HEK293 (cell line): ENCODE measurements at regions not wholly inside any gene's neighbourhood (a gene's known extent, or its start where the extent isn't known, plus 50 kb on each side); places are given as distances from the start of the nearest gene placed in this dataset.

Experiments used
- CTCF ChIA-PET: fragments of 350-600 bp; formaldehyde crosslinking; extraction: SDS; loops from one replicate; lab custom pipeline; 2021; ENCODE audit warnings: antibody characterized with exemption; lab: Yijun Ruan, JAX
- POLR2A ChIA-PET: fragments of 300-600 bp; formaldehyde crosslinking; extraction: SDS; loops from one replicate; lab custom pipeline; 2020; ENCODE audit warnings: antibody characterized with exemption, inconsistent platforms; lab: Yijun Ruan, JAX
- H3K27ac ChIP-seq: fragments of 200-500 bp; sonication (Bioruptor generic); 2 replicates; pipeline ENCODE4 v1.5.1; 2014; ENCODE audit warnings: low read depth, low read length, control low read depth, inconsistent platforms; ENCODE audit errors: extremely low read depth
- H3K36me3 ChIP-seq, 2 experiments: fragments of 200-500 bp in 1 of 2; sonication (Bioruptor generic) in 1 of 2; 1 replicate in 1 of 2; 2 replicates in 1 of 2; pipeline ENCODE4 v1.5.1; 2014 to 2017; ENCODE audit warnings: inconsistent platforms in 2 of 2, low read length in 2 of 2; ENCODE audit not compliant: control insufficient read depth in 2 of 2, insufficient read depth in 1 of 2
- H3K4me1 ChIP-seq: fragments of 200-500 bp; sonication (Bioruptor generic); 2 replicates; pipeline ENCODE4 v1.5.1; 2014; ENCODE audit warnings: mild to moderate bottlenecking, low read length, inconsistent platforms; ENCODE audit not compliant: control insufficient read depth, insufficient read depth
- H3K4me3 ChIP-seq: 2 replicates; pipeline ENCODE4 v1.5.1; 2011; ENCODE audit warnings: low read depth, mild to moderate bottlenecking, control low read depth, low read length, moderate library complexity
- H3K9me3 ChIP-seq: fragments of 200-500 bp; sonication (Bioruptor generic); 2 replicates; pipeline ENCODE4 v1.5.1; 2014; ENCODE audit warnings: low read depth, low read length, inconsistent platforms; ENCODE audit not compliant: control insufficient read depth, insufficient read depth
- WT1 ChIP-seq: fragments of 450-650 bp; formaldehyde crosslinking; IDR thresholded peaks from 2 replicates; pipeline ENCODE4 v1.5.1; 2016; ENCODE audit warnings: missing biosample characterization, missing genetic modification characterization
- ZBTB20 ChIP-seq: fragments of 450-650 bp; formaldehyde crosslinking; IDR thresholded peaks from 2 replicates; pipeline ENCODE4 v1.5.1; 2016; ENCODE audit warnings: missing biosample characterization, missing genetic modification characterization
- ZBTB21 ChIP-seq: fragments of 450-650 bp; formaldehyde crosslinking; IDR thresholded peaks from 2 replicates; pipeline ENCODE4 v1.5.1; 2017; ENCODE audit warnings: missing biosample characterization, missing genetic modification characterization
- ZNF133 ChIP-seq: fragments of 450-650 bp; formaldehyde crosslinking; IDR thresholded peaks from 2 replicates; pipeline ENCODE4 v1.5.1; 2016; ENCODE audit warnings: missing biosample characterization, missing genetic modification characterization
- ZNF138 ChIP-seq: fragments of 450-650 bp; formaldehyde crosslinking; IDR thresholded peaks from 2 replicates; pipeline ENCODE4 v1.5.1; 2016; ENCODE audit warnings: missing biosample characterization, missing genetic modification characterization, borderline replicate concordance
- ZNF157 ChIP-seq: fragments of 450-650 bp; formaldehyde crosslinking; IDR thresholded peaks from 2 replicates; pipeline ENCODE4 v1.5.1; 2016; ENCODE audit warnings: missing biosample characterization, missing genetic modification characterization
- ZNF169 ChIP-seq: fragments of 450-650 bp; formaldehyde crosslinking; IDR thresholded peaks from 2 replicates; pipeline ENCODE4 v1.5.1; 2016; ENCODE audit warnings: missing biosample characterization, missing genetic modification characterization
- ZNF175 ChIP-seq: fragments of 450-650 bp; formaldehyde crosslinking; IDR thresholded peaks from 2 replicates; pipeline ENCODE4 v1.5.1; 2016; ENCODE audit warnings: missing biosample characterization, missing genetic modification characterization
- ZNF19 ChIP-seq: fragments of 450-650 bp; formaldehyde crosslinking; IDR thresholded peaks from 2 replicates; pipeline ENCODE4; 2016; ENCODE audit warnings: missing biosample characterization, missing genetic modification characterization, low read depth
- ZNF510 ChIP-seq: fragments of 450-650 bp; formaldehyde crosslinking; IDR thresholded peaks from 2 replicates; pipeline ENCODE4 v1.5.1; 2018; ENCODE audit warnings: mild to moderate bottlenecking, missing genetic modification characterization, missing biosample characterization; ENCODE audit not compliant: insufficient replicate concordance
- ZNF677 ChIP-seq: fragments of 450-650 bp; IDR thresholded peaks from 2 replicates; pipeline ENCODE4 v1.5.0; 2018; ENCODE audit warnings: missing biosample characterization, mild to moderate bottlenecking, missing genetic modification characterization, moderate library complexity
- ZNF701 ChIP-seq: fragments of 450-650 bp; formaldehyde crosslinking; IDR thresholded peaks from 2 replicates; pipeline ENCODE4 v1.5.1; 2016; ENCODE audit warnings: missing biosample characterization, missing genetic modification characterization
- ZNF830 ChIP-seq: fragments of 450-650 bp; IDR thresholded peaks from 2 replicates; pipeline ENCODE4 v1.5.0; 2018; ENCODE audit warnings: missing biosample characterization, missing genetic modification characterization, low read depth, mild to moderate bottlenecking, moderate library complexity
- TF ChIP-seq, protein P1 (sequence below): fragments of 450-650 bp; formaldehyde crosslinking; IDR thresholded peaks from 2 replicates; pipeline ENCODE4 v1.5.1; 2016; ENCODE audit warnings: missing biosample characterization, missing genetic modification characterization
- TF ChIP-seq, protein P2 (sequence below): fragments of 450-650 bp; formaldehyde crosslinking; IDR thresholded peaks from 2 replicates; pipeline ENCODE4 v1.5.1; 2016; ENCODE audit warnings: missing biosample characterization, missing genetic modification characterization
- TF ChIP-seq, protein P3 (sequence below): fragments of 450-650 bp; formaldehyde crosslinking; IDR thresholded peaks from 2 replicates; pipeline ENCODE4 v1.5.1; 2017; ENCODE audit warnings: missing biosample characterization, mild to moderate bottlenecking, missing genetic modification characterization, moderate library complexity
- TF ChIP-seq, protein P4 (sequence below): fragments of 450-650 bp; formaldehyde crosslinking; IDR thresholded peaks from 2 replicates; pipeline ENCODE4; 2016; ENCODE audit warnings: missing biosample characterization, missing genetic modification characterization
- TF ChIP-seq, protein P5 (sequence below): fragments of 450-650 bp; formaldehyde crosslinking; IDR thresholded peaks from 2 replicates; pipeline ENCODE4 v1.5.1; 2016; ENCODE audit warnings: missing biosample characterization, missing genetic modification characterization, low read depth
- TF ChIP-seq, protein P6 (sequence below): fragments of 450-650 bp; formaldehyde crosslinking; IDR thresholded peaks from 2 replicates; pipeline ENCODE4 v1.5.1; 2016; ENCODE audit warnings: missing biosample characterization, missing genetic modification characterization
- TF ChIP-seq, protein P7 (sequence below): fragments of 450-650 bp; formaldehyde crosslinking; conservative IDR thresholded peaks from 2 replicates; pipeline ENCODE4 v1.5.1; 2016; ENCODE audit warnings: low read depth, missing biosample characterization, missing genetic modification characterization

DNA sequence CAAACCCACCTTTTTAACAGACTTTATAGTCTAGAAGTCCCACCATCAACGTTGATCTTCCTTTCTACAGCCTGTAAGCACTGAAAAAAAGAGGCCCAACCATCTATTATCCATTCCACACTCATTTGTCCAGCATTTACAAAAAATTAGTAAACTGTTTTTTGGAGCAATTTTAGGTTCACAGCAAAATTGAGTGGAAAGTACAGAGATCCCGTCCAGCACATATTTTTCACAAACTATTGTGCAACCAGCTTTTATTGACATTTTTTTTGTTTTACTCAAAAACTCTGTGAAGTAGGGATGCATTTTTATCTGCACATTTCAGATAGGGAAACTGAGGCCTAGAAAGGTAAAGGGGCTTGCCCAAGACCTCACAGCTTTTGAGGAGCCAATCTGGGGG lies 68.6 kb downstream of the TNP1 start (continued):
- TF ChIP-seq, protein P1, sequence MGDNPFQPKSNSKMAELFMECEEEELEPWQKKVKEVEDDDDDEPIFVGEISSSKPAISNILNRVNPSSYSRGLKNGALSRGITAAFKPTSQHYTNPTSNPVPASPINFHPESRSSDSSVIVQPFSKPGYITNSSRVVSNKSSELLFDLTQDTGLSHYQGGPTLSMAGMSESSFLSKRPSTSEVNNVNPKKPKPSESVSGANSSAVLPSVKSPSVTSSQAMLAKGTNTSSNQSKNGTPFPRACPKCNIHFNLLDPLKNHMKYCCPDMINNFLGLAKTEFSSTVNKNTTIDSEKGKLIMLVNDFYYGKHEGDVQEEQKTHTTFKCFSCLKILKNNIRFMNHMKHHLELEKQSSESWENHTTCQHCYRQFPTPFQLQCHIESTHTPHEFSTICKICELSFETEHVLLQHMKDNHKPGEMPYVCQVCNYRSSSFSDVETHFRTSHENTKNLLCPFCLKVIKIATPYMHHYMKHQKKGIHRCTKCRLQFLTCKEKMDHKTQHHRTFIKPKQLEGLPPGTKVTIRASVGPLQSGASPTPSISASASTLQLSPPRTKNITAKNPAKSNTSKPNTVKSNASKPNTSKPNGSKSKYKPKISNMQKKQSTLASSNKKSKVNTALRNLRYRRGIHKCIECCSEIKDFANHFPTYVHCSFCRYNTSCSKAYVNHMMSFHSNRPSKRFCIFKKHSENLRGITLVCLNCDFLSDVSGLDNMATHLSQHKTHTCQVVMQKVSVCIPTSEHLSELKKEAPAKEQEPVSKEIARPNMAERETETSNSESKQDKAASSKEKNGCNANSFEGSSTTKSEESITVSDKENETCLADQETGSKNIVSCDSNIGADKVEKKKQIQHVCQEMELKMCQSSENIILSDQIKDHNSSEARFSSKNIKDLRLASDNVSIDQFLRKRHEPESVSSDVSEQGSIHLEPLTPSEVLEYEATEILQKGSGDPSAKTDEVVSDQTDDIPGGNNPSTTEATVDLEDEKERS (tag by site-specific recombination), result no peak
- TF ChIP-seq ZNF677 (no peak), ZBTB21 (tag by site-specific recombination) (no peak), ZNF138 (tag by site-specific recombination) (no peak), ZNF701 (tag by site-specific recombination) (no peak), ZNF175 (tag by site-specific recombination) (no peak), ZNF157 (no peak), ZNF830 (no peak), WT1 (tag by site-specific recombination) (no peak)
- TF ChIP-seq, protein P2, sequence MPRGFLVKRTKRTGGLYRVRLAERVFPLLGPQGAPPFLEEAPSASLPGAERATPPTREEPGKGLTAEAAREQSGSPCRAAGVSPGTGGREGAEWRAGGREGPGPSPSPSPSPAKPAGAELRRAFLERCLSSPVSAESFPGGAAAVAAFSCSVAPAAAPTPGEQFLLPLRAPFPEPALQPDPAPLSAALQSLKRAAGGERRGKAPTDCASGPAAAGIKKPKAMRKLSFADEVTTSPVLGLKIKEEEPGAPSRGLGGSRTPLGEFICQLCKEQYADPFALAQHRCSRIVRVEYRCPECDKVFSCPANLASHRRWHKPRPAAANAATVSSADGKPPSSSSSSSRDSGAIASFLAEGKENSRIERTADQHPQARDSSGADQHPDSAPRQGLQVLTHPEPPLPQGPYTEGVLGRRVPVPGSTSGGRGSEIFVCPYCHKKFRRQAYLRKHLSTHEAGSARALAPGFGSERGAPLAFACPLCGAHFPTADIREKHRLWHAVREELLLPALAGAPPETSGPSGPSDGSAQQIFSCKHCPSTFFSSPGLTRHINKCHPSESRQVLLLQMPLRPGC, result no peak
- TF ChIP-seq, protein P3, sequence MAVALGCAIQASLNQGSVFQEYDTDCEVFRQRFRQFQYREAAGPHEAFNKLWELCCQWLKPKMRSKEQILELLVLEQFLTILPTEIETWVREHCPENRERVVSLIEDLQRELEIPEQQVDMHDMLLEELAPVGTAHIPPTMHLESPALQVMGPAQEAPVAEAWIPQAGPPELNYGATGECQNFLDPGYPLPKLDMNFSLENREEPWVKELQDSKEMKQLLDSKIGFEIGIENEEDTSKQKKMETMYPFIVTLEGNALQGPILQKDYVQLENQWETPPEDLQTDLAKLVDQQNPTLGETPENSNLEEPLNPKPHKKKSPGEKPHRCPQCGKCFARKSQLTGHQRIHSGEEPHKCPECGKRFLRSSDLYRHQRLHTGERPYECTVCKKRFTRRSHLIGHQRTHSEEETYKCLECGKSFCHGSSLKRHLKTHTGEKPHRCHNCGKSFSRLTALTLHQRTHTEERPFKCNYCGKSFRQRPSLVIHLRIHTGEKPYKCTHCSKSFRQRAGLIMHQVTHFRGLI (tag by site-specific recombination), result no peak
- TF ChIP-seq, protein P4, sequence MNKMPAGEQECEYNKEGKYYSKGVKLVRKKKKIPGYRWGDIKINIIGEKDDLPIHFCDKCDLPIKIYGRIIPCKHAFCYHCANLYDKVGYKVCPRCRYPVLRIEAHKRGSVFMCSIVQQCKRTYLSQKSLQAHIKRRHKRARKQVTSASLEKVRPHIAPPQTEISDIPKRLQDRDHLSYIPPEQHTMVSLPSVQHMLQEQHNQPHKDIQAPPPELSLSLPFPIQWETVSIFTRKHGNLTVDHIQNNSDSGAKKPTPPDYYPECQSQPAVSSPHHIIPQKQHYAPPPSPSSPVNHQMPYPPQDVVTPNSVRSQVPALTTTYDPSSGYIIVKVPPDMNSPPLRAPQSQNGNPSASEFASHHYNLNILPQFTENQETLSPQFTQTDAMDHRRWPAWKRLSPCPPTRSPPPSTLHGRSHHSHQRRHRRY, result no peak
- TF ChIP-seq, protein P5, sequence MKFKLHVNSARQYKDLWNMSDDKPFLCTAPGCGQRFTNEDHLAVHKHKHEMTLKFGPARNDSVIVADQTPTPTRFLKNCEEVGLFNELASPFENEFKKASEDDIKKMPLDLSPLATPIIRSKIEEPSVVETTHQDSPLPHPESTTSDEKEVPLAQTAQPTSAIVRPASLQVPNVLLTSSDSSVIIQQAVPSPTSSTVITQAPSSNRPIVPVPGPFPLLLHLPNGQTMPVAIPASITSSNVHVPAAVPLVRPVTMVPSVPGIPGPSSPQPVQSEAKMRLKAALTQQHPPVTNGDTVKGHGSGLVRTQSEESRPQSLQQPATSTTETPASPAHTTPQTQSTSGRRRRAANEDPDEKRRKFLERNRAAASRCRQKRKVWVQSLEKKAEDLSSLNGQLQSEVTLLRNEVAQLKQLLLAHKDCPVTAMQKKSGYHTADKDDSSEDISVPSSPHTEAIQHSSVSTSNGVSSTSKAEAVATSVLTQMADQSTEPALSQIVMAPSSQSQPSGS (tag by site-specific recombination), result no peak
- TF ChIP-seq, protein P6, sequence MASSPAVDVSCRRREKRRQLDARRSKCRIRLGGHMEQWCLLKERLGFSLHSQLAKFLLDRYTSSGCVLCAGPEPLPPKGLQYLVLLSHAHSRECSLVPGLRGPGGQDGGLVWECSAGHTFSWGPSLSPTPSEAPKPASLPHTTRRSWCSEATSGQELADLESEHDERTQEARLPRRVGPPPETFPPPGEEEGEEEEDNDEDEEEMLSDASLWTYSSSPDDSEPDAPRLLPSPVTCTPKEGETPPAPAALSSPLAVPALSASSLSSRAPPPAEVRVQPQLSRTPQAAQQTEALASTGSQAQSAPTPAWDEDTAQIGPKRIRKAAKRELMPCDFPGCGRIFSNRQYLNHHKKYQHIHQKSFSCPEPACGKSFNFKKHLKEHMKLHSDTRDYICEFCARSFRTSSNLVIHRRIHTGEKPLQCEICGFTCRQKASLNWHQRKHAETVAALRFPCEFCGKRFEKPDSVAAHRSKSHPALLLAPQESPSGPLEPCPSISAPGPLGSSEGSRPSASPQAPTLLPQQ (tag by site-specific recombination), result no peak

DNA sequence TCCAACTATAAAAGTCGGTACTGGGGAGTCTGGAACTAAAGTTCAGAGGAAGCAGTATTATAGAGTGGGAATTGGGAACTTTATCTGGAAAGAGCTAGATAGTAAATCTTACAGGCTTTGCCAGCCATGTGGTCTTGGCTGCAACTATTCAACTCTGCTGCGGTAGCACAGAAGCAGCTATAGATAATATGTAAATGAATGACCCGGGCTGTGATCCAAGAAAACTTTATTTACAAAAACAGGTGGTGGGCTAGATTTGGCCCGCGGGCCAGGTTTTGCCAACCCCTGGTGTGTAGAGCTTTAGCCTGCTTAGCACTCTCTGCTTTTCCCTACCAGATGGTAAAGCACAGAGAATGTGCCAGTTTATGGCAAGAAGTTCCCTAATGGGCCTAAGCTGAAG lies 70.8 kb downstream of the TNP1 start:
- POLR2A ChIA-PET, result interaction anchor here (0.8 kb wide), 1 partner anchor 9 kb away, joined by 4 read pairs; no protein-coding TSS in a partner anchor
- Histone ChIP-seq H3K4me1 (0 out of 2 replicates have a peak, but pooled peaks cover 2% of the 10 kb centered on the region), H3K36me3 (no peaks in the 10 kb centered on the region), H3K4me3 (no peak overlapping the region), H3K9me3 (no peaks in the 10 kb centered on the region), H3K27ac (no peak overlapping the region; the same call in 1 of the 2 replicates)
- CTCF ChIA-PET, result interaction anchor here (0.6 to 1.4 kb wide), 4 partner anchors 12 to 721 kb away, joined by 3 to 5 read pairs (median 4); no protein-coding TSS in a partner anchor
- TF ChIP-seq ZNF169 (tag by site-specific recombination) (no peak), ZBTB20 (no peak), ZNF19 (tag by site-specific recombination) (no peak), ZNF133 (no peak), ZNF510 (no peak)
- TF ChIP-seq, protein P7, sequence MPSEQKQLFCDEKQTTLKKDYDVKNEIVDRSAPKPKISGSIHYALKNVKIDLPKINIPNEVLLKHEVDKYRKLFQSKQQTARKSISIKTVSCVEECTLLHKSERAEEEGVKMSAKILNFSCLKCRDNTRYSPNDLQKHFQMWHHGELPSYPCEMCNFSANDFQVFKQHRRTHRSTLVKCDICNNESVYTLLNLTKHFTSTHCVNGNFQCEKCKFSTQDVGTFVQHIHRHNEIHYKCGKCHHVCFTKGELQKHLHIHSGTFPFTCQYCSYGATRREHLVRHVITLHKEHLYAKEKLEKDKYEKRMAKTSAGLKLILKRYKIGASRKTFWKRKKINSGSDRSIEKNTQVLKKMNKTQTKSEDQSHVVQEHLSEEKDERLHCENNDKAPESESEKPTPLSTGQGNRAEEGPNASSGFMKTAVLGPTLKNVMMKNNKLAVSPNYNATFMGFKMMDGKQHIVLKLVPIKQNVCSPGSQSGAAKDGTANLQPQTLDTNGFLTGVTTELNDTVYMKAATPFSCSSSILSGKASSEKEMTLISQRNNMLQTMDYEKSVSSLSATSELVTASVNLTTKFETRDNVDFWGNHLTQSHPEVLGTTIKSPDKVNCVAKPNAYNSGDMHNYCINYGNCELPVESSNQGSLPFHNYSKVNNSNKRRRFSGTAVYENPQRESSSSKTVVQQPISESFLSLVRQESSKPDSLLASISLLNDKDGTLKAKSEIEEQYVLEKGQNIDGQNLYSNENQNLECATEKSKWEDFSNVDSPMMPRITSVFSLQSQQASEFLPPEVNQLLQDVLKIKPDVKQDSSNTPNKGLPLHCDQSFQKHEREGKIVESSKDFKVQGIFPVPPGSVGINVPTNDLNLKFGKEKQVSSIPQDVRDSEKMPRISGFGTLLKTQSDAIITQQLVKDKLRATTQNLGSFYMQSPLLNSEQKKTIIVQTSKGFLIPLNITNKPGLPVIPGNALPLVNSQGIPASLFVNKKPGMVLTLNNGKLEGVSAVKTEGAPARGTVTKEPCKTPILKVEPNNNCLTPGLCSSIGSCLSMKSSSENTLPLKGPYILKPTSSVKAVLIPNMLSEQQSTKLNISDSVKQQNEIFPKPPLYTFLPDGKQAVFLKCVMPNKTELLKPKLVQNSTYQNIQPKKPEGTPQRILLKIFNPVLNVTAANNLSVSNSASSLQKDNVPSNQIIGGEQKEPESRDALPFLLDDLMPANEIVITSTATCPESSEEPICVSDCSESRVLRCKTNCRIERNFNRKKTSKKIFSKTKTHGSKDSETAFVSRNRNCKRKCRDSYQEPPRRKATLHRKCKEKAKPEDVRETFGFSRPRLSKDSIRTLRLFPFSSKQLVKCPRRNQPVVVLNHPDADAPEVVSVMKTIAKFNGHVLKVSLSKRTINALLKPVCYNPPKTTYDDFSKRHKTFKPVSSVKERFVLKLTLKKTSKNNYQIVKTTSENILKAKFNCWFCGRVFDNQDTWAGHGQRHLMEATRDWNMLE (tag by site-specific recombination), result no peak
